Fibroblast of lung (primary cell): ENCODE measurements at regions not wholly inside any gene's neighbourhood (a gene's known extent, or its start where the extent isn't known, plus 50 kb on each side); places are given as distances from the start of the nearest gene placed in this dataset.

ENCODE experiments used
- DNase-seq, 2 donors: peaks; one replicate each; pipeline versions ENCODE4 v3.0.0 to v3.0.0-alpha.2; 2010; ENCODE audit warnings: low read depth in 2 of 2
- H2AFZ ChIP-seq: 2 replicates; pipeline ENCODE4 v1.5.1; 2012; ENCODE audit warnings: low read length, control low read depth, inconsistent platforms
- H3K27ac ChIP-seq: 2 replicates; pipeline ENCODE4 v1.5.1; 2011; ENCODE audit warnings: low read length, control low read depth; ENCODE audit not compliant: insufficient read depth
- H3K27me3 ChIP-seq: 2 replicates; pipeline ENCODE4 v1.5.1; 2011; ENCODE audit warnings: mild to moderate bottlenecking, low read length; ENCODE audit not compliant: control insufficient read depth, insufficient read depth
- H3K36me3 ChIP-seq: 2 replicates; pipeline ENCODE4 v1.5.1; 2011; ENCODE audit warnings: low read length; ENCODE audit not compliant: control insufficient read depth, insufficient read depth
- H3K4me1 ChIP-seq: 2 replicates; pipeline ENCODE4 v1.5.1; 2011; ENCODE audit warnings: low read length; ENCODE audit not compliant: control insufficient read depth, insufficient read depth; ENCODE audit errors: extremely low read depth
- H3K4me2 ChIP-seq: 2 replicates; pipeline ENCODE4 v1.5.1; 2011; ENCODE audit warnings: low read length, control low read depth; ENCODE audit not compliant: insufficient read depth; ENCODE audit errors: extremely low read depth
- H3K4me3 ChIP-seq, 4 experiments: fragments of 200-600 bp in 1 of 4; sonication (generic) in 1 of 4; replicated peaks in 1 of 4; 2 replicates each; pipeline ENCODE4 v1.5.1; 2011 to 2016; ENCODE audit warnings: low read length in 4 of 4, low read depth in 3 of 4, mild to moderate bottlenecking in 3 of 4, control low read depth in 2 of 4, inconsistent platforms in 1 of 4, mixed read lengths in 1 of 4; ENCODE audit not compliant: insufficient read depth in 1 of 4; ENCODE audit errors: control extremely low read depth in 1 of 4
- H3K79me2 ChIP-seq: 2 replicates; pipeline ENCODE4 v1.5.1; 2012; ENCODE audit warnings: mild to moderate bottlenecking, low read length, inconsistent platforms; ENCODE audit not compliant: control insufficient read depth, insufficient read depth
- H3K9ac ChIP-seq: 2 replicates; pipeline ENCODE4 v1.5.1; 2011; ENCODE audit warnings: mild to moderate bottlenecking, low read length, control low read depth; ENCODE audit not compliant: insufficient read depth
- H3K9me3 ChIP-seq: 2 replicates; pipeline ENCODE4 v1.5.1; 2012; ENCODE audit warnings: low read depth, low read length; ENCODE audit not compliant: control insufficient read depth, insufficient read depth
- H4K20me1 ChIP-seq: 2 replicates; pipeline ENCODE4 v1.5.1; 2011; ENCODE audit warnings: low read length; ENCODE audit not compliant: control insufficient read depth, insufficient read depth; ENCODE audit errors: extremely low read depth
- EZH2 ChIP-seq: IDR thresholded peaks from 2 replicates; pipeline ENCODE4 v1.5.1; 2012; ENCODE audit warnings: low read length, control low read depth, mild to moderate bottlenecking; ENCODE audit errors: missing control alignments
- TF ChIP-seq, protein P1 (sequence below), 2 donors: IDR thresholded peaks in 1 of 2; conservative IDR thresholded peaks in 1 of 2; 1 replicate in 1 of 2; 2 replicates in 1 of 2; pipeline ENCODE4 v1.5.1; 2011 to 2012; ENCODE audit warnings: low read length in 2 of 2, control low read depth in 1 of 2, inconsistent platforms in 1 of 2, low read depth in 1 of 2, mild to moderate bottlenecking in 1 of 2

GRCh38 chr2:58520903-58521302 is 279.8 kb upstream of the FANCL start:
- H3K4me3 ChIP-seq: no peak overlapping the region
- H3K4me1 ChIP-seq: no peaks in the 10 kb centered on the region
- no peak overlapping the region for H3K27ac ChIP-seq
- no peak for DNase-seq
- no peaks in the 10 kb centered on the region for H3K27me3 ChIP-seq
- no peaks in the 10 kb centered on the region for H3K79me2 ChIP-seq
- no peak overlapping the region for H3K9ac ChIP-seq
- no peaks in the 10 kb centered on the region for H3K36me3 ChIP-seq
- H3K9me3 ChIP-seq: no peaks in the 10 kb centered on the region
- no peak overlapping the region for H3K4me2 ChIP-seq
- H4K20me1 ChIP-seq: no peaks in the 10 kb centered on the region
- TF ChIP-seq EZH2: no peak
- TF ChIP-seq, protein P1, sequence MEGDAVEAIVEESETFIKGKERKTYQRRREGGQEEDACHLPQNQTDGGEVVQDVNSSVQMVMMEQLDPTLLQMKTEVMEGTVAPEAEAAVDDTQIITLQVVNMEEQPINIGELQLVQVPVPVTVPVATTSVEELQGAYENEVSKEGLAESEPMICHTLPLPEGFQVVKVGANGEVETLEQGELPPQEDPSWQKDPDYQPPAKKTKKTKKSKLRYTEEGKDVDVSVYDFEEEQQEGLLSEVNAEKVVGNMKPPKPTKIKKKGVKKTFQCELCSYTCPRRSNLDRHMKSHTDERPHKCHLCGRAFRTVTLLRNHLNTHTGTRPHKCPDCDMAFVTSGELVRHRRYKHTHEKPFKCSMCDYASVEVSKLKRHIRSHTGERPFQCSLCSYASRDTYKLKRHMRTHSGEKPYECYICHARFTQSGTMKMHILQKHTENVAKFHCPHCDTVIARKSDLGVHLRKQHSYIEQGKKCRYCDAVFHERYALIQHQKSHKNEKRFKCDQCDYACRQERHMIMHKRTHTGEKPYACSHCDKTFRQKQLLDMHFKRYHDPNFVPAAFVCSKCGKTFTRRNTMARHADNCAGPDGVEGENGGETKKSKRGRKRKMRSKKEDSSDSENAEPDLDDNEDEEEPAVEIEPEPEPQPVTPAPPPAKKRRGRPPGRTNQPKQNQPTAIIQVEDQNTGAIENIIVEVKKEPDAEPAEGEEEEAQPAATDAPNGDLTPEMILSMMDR (conservative IDR thresholded peaks at IDR 0.05 in 1 of 2, IDR thresholded peaks at IDR 0.05 in 1 of 2; ENCODE audit: low read depth in 1 of 2, low read length in 2 of 2): no peak
- no peak overlapping the region for H2AFZ ChIP-seq

GRCh38 chr2:58517881-58518280 is 276.8 kb upstream of the FANCL start:
- Histone ChIP-seq H3K27ac (no peak overlapping the region), H3K9ac (no peak overlapping the region), H3K36me3 (no peaks in the 10 kb centered on the region), H3K4me1 (no peaks in the 10 kb centered on the region), H3K79me2 (no peaks in the 10 kb centered on the region), H3K4me3 (no peak overlapping the region), H3K27me3 (no peaks in the 10 kb centered on the region), H3K4me2 (no peak overlapping the region), H4K20me1 (no peaks in the 10 kb centered on the region), H3K9me3 (no peaks in the 10 kb centered on the region), H2AFZ (no peak overlapping the region)
- DNase-seq: no peak
- TF ChIP-seq EZH2: no peak
- TF ChIP-seq, protein P1 (conservative IDR thresholded peaks at IDR 0.05 in 1 of 2, IDR thresholded peaks at IDR 0.05 in 1 of 2; ENCODE audit: low read depth in 1 of 2, low read length in 2 of 2): no peak

DNA sequence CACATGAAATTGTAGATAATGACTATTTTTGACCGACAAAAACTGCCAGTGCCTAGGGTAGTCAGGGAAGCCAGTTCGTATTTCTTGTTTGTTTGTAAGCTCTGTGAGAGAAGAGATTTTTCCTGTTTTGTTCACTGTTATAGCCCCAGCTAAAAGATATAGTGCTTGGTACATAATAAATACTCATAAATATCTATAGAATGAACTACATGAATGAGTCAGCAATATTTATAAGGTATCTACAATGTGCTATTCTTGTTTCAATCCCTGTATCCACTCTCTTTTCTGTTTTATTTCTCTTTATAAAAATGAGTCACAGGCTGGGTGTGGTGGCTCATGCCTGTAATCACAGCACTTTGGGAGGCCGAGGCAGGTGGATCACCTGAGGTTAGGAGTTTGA is 275.6 kb upstream of the FANCL start:
- H3K4me1 ChIP-seq: no peaks in the 10 kb centered on the region
- no peaks in the 10 kb centered on the region for H3K79me2 ChIP-seq
- no peak for DNase-seq
- no peak overlapping the region for H3K27ac ChIP-seq
- H2AFZ ChIP-seq: no peak overlapping the region
- H3K4me2 ChIP-seq: no peak overlapping the region
- no peaks in the 10 kb centered on the region for H4K20me1 ChIP-seq
- H3K4me3 ChIP-seq: no peak overlapping the region
- no peak overlapping the region for H3K9ac ChIP-seq
- no peaks in the 10 kb centered on the region for H3K9me3 ChIP-seq
- TF ChIP-seq, protein P1 (conservative IDR thresholded peaks at IDR 0.05 in 1 of 2, IDR thresholded peaks at IDR 0.05 in 1 of 2; ENCODE audit: low read depth in 1 of 2, low read length in 2 of 2): no peak
- TF ChIP-seq EZH2: no peak
- no peaks in the 10 kb centered on the region for H3K36me3 ChIP-seq
- no peaks in the 10 kb centered on the region for H3K27me3 ChIP-seq
